Endodermal cell (in vitro differentiated cells): ENCODE measurements at regions not wholly inside any gene's neighbourhood (a gene's known extent, or its start where the extent isn't known, plus 50 kb on each side); places are given as distances from the start of the nearest gene placed in this dataset.

ENCODE experiments used
- DNase-seq: peaks from one replicate; pipeline ENCODE4 v3.0.0-alpha.2; 2017
- H3K27ac ChIP-seq: 2 replicates; pipeline ENCODE4 v1.5.1; 2013; ENCODE audit warnings: mild to moderate bottlenecking, low read depth, low read length, moderate library complexity
- H3K27me3 ChIP-seq: 2 replicates; pipeline ENCODE4 v1.6.1; 2013; ENCODE audit warnings: mild to moderate bottlenecking, low read length, moderate library complexity; ENCODE audit not compliant: insufficient read depth, control insufficient read depth, poor library complexity, severe bottlenecking
- H3K36me3 ChIP-seq: 2 replicates; pipeline ENCODE4 v1.7.0; 2013; ENCODE audit warnings: mild to moderate bottlenecking, low read length, moderate library complexity; ENCODE audit not compliant: control insufficient read depth, insufficient read depth
- H3K4me1 ChIP-seq: one replicate; pipeline ENCODE4 v1.7.0; 2013; ENCODE audit warnings: low read length; ENCODE audit not compliant: control insufficient read depth, insufficient read depth
- H3K4me3 ChIP-seq: 2 replicates; pipeline ENCODE4 v1.5.1; 2013; ENCODE audit warnings: mild to moderate bottlenecking, low read length, moderate library complexity
- H3K9ac ChIP-seq: 2 replicates; pipeline ENCODE4 v1.6.1; 2013; ENCODE audit warnings: mild to moderate bottlenecking, low read length, moderate library complexity; ENCODE audit not compliant: poor library complexity, severe bottlenecking; ENCODE audit errors: extremely low read depth
- H3K9me3 ChIP-seq: 2 replicates; pipeline ENCODE4 v1.6.1; 2013; ENCODE audit warnings: mild to moderate bottlenecking, low read length, moderate library complexity; ENCODE audit not compliant: control insufficient read depth
- H3K27ac Mint-ChIP-seq: 2 replicates; pipeline ENCODE4 v1.8.0; 2020; ENCODE audit warnings: mixed read lengths
- H3K27me3 Mint-ChIP-seq: 2 replicates; pipeline ENCODE4 v1.8.0; 2021; ENCODE audit warnings: mild to moderate bottlenecking, mixed read lengths; ENCODE audit not compliant: insufficient read depth
- H3K36me3 Mint-ChIP-seq: 2 replicates; pipeline ENCODE4 v1.8.0; 2020; ENCODE audit warnings: low read depth, mixed read lengths
- H3K4me1 Mint-ChIP-seq: 2 replicates; pipeline ENCODE4 v1.8.0; 2020; ENCODE audit warnings: mixed read lengths
- H3K4me3 Mint-ChIP-seq: 2 replicates; pipeline ENCODE4 v1.8.0; 2020; ENCODE audit warnings: mild to moderate bottlenecking, moderate library complexity, mixed read lengths
- H3K9me3 Mint-ChIP-seq: 2 replicates; pipeline ENCODE4 v1.8.0; 2020; ENCODE audit warnings: mild to moderate bottlenecking, mixed read lengths
- WGBS, 2 experiments: methylation state at CpG; one replicate each; pipeline versions ENCODE4 v1.1.5 to v1.1.7; 2013; ENCODE audit warnings: missing lambda C conversion rate in 2 of 2, mixed read lengths in 1 of 2; ENCODE audit not compliant: insufficient coverage in 1 of 2, insufficient read length in 1 of 2; 5-methylcytosine and 5-hydroxymethylcytosine counted together
- TF ChIP-seq, protein P1 (sequence below): fragments of 200-600 bp; sonication (generic); conservative IDR thresholded peaks from 2 replicates; pipeline ENCODE4 v1.5.0; 2021; ENCODE audit warnings: antibody characterized with exemption, mild to moderate bottlenecking

DNA sequence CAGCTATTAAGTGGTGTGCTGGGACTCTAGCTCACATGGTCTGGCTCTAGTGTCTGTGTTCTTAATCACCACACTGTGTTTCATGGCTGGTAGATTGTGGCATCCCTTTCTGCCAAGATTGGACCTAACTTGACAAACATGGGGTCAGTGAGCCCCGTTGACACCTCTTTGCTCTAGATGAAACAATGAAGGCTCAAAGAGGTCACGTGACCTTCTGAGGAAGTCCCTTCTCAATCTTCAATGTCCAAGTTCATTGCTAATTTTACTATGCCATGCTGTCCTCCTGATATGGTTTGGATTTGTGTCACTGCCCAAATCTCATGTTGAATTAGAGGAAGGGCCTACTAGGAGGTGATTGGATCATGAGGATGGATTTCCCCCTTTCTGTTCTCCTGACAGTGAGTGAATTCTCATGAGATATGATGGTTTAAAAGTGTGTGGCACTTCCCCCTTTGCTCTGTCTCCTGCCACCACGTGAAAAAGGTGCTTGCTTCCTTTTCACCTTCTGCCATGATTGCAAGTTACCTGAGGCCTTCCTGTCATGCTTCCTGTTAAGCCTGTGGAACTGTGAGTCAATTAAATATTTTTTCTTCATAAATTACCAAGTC lies 177.8 kb upstream of the MYLIP start:
- Histone ChIP-seq H3K9me3 (no peaks in the 10 kb centered on the region), H3K36me3 (no peaks in the 10 kb centered on the region), H3K4me3 (no peak overlapping the region), H3K9ac (no peak overlapping the region), H3K27ac (no peak overlapping the region), H3K27me3 (no peaks in the 10 kb centered on the region), H3K4me1 (peaks cover 12% of the 10 kb centered on the region)
- Mint-ChIP-seq H3K36me3 (no peaks in the 10 kb centered on the region), H3K4me1 (peaks cover 55% of the 10 kb centered on the region), H3K27ac (no peak overlapping the region), H3K27me3 (no peaks in the 10 kb centered on the region), H3K9me3 (peaks cover 2% of the 10 kb centered on the region), H3K4me3 (no peak overlapping the region)
- WGBS, 2 experiments = 88 to 89% methylated on average over 3 of the region's 3 CpGs
- TF ChIP-seq, protein P1, sequence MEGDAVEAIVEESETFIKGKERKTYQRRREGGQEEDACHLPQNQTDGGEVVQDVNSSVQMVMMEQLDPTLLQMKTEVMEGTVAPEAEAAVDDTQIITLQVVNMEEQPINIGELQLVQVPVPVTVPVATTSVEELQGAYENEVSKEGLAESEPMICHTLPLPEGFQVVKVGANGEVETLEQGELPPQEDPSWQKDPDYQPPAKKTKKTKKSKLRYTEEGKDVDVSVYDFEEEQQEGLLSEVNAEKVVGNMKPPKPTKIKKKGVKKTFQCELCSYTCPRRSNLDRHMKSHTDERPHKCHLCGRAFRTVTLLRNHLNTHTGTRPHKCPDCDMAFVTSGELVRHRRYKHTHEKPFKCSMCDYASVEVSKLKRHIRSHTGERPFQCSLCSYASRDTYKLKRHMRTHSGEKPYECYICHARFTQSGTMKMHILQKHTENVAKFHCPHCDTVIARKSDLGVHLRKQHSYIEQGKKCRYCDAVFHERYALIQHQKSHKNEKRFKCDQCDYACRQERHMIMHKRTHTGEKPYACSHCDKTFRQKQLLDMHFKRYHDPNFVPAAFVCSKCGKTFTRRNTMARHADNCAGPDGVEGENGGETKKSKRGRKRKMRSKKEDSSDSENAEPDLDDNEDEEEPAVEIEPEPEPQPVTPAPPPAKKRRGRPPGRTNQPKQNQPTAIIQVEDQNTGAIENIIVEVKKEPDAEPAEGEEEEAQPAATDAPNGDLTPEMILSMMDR = no peak
- DNase-seq = no peak

DNA sequence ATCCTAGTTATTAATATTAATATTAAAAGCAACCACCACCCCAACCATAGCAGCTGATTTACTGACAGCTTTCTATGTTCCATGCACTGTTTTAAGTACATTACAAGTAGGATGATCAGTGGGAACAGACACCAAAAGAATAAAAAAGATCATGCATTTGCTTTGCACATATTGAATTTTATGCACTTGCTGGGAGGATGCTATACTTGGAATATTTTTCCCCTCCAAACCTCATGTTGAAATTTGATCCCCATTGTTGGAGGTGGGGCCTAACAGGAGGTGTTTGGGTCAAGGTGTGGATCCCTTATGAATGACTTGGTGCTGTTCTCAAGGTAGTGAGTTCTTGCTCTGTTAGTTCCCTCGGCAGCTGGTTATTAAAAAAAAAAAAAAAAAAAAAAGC lies 178.9 kb upstream of the MYLIP start:
- no peaks in the 10 kb centered on the region for H3K27me3 Mint-ChIP-seq
- 75% methylated on average over 1 of the region's 1 CpG; no CpG with 5 or more reads in 1 of the 2 experiments for WGBS, 2 experiments
- no peaks in the 10 kb centered on the region for H3K9me3 ChIP-seq
- no peak overlapping the region for H3K9ac ChIP-seq
- no peak for DNase-seq
- TF ChIP-seq, protein P1 = no peak
- peaks cover 8% of the 10 kb centered on the region for H3K4me1 ChIP-seq
- H3K27me3 ChIP-seq = no peaks in the 10 kb centered on the region
- H3K36me3 Mint-ChIP-seq = no peaks in the 10 kb centered on the region
- peaks cover 2% of the 10 kb centered on the region for H3K9me3 Mint-ChIP-seq
- no peak overlapping the region for H3K27ac Mint-ChIP-seq
- H3K4me1 Mint-ChIP-seq = peaks cover 48% of the 10 kb centered on the region
- no peak overlapping the region for H3K27ac ChIP-seq
- H3K4me3 Mint-ChIP-seq = no peak overlapping the region
- no peak overlapping the region for H3K4me3 ChIP-seq
- H3K36me3 ChIP-seq = no peaks in the 10 kb centered on the region

DNA sequence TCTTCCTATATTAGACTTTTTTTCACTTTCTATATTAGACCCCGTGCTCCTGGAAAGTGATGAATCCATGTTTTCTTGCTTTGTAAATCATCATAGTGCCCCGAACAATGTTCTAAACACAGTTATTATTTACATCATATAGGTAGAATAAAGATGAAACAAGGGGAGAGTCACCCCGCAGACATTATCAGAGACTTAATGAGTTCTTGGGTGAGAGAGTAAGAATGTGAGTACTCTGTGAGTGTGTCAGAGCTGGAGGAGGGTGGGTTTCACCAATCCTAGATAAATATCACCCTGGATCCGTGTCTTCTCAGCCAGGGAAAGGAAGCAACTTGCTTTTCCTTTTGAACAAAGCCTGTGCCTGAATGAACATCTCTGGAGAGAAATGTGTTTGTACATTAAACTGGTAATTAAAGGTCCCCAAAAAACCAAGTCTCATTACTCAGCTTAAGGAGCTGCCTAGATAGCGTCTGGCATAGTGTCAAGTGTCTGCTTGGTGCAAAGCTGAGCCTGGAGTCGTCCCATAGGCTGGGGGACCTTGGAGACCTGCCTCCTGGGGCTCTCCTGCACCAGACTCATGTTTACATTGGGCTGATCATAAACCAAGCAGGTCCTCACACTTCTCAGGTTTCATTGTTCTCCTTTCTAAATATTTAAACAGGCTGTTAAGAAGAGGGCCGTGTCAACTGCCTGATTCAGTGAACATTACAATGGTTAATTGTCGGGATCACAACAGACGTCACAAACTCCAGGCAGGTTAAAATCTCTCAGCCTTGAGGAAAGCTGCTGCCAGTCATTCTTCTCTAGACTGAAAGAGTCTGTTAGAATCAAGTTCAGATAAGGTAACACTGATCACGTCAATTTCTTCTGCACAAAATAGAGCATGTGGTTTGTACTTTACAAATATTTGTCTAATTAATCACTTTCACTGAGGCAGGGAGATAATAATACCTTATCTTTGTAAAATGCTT lies 179.7 kb upstream of the MYLIP start:
- peak; percentile 86 for DNase-seq
- H3K36me3 Mint-ChIP-seq = no peaks in the 10 kb centered on the region
- Histone ChIP-seq H3K4me1 (peaks cover 8% of the 10 kb centered on the region), H3K27ac (no peak overlapping the region), H3K9me3 (no peaks in the 10 kb centered on the region), H3K9ac (no peak overlapping the region), H3K36me3 (no peaks in the 10 kb centered on the region), H3K4me3 (peak overlapping the region; percentile 27), H3K27me3 (no peaks in the 10 kb centered on the region)
- H3K27me3 Mint-ChIP-seq = no peaks in the 10 kb centered on the region
- H3K27ac Mint-ChIP-seq = peak overlapping the region; percentile 95
- no peak overlapping the region for H3K4me3 Mint-ChIP-seq
- TF ChIP-seq, protein P1 = no peak
- 32 to 45% methylated on average over 6 to 9 of the region's 10 CpGs for WGBS, 2 experiments
- peaks cover 46% of the 10 kb centered on the region for H3K4me1 Mint-ChIP-seq
- H3K9me3 Mint-ChIP-seq = no peaks in the 10 kb centered on the region
